IPS-15b (cell line): ENCODE measurements at regions not wholly inside any gene's neighbourhood (a gene's known extent, or its start where the extent isn't known, plus 50 kb on each side); places are given as distances from the start of the nearest gene placed in this dataset.

Experiments
- H3K27me3 ChIP-seq: one replicate; pipeline ENCODE4 v1.6.1; 2013; ENCODE audit warnings: low read length; ENCODE audit not compliant: control insufficient read depth, insufficient read depth
- H3K36me3 ChIP-seq: one replicate; pipeline ENCODE4 v1.6.1; 2013; ENCODE audit warnings: low read length; ENCODE audit not compliant: control insufficient read depth, insufficient read depth
- H3K4me1 ChIP-seq: one replicate; pipeline ENCODE4 v1.6.1; 2013; ENCODE audit warnings: mild to moderate bottlenecking, low read length; ENCODE audit not compliant: control insufficient read depth, insufficient read depth
- H3K4me3 ChIP-seq: one replicate; pipeline ENCODE4 v1.5.1; 2013; ENCODE audit warnings: low read depth, low read length
- H3K9ac ChIP-seq: one replicate; pipeline ENCODE4 v1.6.1; 2013; ENCODE audit warnings: low read depth, mild to moderate bottlenecking, low read length
- H3K9me3 ChIP-seq: one replicate; pipeline ENCODE4 v1.6.1; 2013; ENCODE audit warnings: mild to moderate bottlenecking, low read length; ENCODE audit not compliant: control insufficient read depth, insufficient read depth

GRCh38 chr5:90307322-90307721, 102.2 kb downstream of the CETN3 start:
- Histone ChIP-seq H3K36me3 (no peaks in the 10 kb centered on the region), H3K27me3 (no peaks in the 10 kb centered on the region), H3K9ac (no peak overlapping the region), H3K4me1 (peaks cover 10% of the 10 kb centered on the region), H3K9me3 (no peaks in the 10 kb centered on the region), H3K4me3 (no peak overlapping the region)

- H3K9me3 ChIP-seq, result no peaks in the 10 kb centered on the region
- H3K4me3 ChIP-seq, result no peak overlapping the region
- no peaks in the 10 kb centered on the region for H3K27me3 ChIP-seq
- H3K36me3 ChIP-seq, result no peaks in the 10 kb centered on the region
- H3K4me1 ChIP-seq, result peaks cover 10% of the 10 kb centered on the region
- H3K9ac ChIP-seq, result no peak overlapping the region
Measured at GRCh38 chr5:90306613-90307012, 102.9 kb downstream of the CETN3 start.

- Histone ChIP-seq H3K27me3 (no peaks in the 10 kb centered on the region), H3K4me3 (peak overlapping the region; percentile 14), H3K36me3 (no peaks in the 10 kb centered on the region), H3K9ac (no peak overlapping the region), H3K4me1 (peaks cover 10% of the 10 kb centered on the region), H3K9me3 (no peaks in the 10 kb centered on the region)
Measured at GRCh38 chr5:90305041-90305720, 104.4 kb downstream of the CETN3 start.

DNA sequence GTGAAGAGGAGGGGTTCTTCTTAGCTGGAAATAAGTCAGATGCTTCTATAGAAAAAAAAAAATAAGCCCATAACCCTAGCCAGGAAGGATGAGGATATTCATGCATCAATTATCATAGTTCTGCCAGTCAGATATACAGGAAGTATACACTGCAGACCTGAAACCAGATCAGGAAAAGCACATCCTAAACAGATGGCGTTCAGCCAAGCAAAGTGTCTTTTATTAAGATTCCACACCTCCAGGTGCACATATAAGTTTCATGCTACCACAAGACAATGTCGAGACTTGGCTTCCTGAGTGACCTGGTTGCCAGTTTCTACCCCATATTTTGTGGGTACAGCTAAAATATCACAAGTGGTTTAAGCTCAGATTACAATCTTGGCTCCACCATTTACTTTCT, 108.3 kb downstream of the CETN3 start:
- no peak overlapping the region for H3K9ac ChIP-seq
- H3K27me3 ChIP-seq, result no peaks in the 10 kb centered on the region
- H3K4me3 ChIP-seq, result no peak overlapping the region
- H3K4me1 ChIP-seq, result peaks cover 18% of the 10 kb centered on the region
- no peaks in the 10 kb centered on the region for H3K36me3 ChIP-seq
- H3K9me3 ChIP-seq, result no peaks in the 10 kb centered on the region

GRCh38 chr5:90297045-90297764, 112.4 kb downstream of the CETN3 start:
- Histone ChIP-seq H3K36me3 (no peaks in the 10 kb centered on the region), H3K4me3 (no peak overlapping the region), H3K27me3 (no peaks in the 10 kb centered on the region)

GRCh38 chr5:90294604-90295003, 115.0 kb downstream of the CETN3 start:
- Histone ChIP-seq H3K9me3 (no peaks in the 10 kb centered on the region), H3K4me1 (peaks cover 12% of the 10 kb centered on the region), H3K27me3 (no peaks in the 10 kb centered on the region), H3K4me3 (no peak overlapping the region), H3K36me3 (no peaks in the 10 kb centered on the region), H3K9ac (no peak overlapping the region)

More at GRCh38 chr5:90297045-90297764, 112.4 kb downstream of the CETN3 start:
- Histone ChIP-seq H3K9me3 (no peaks in the 10 kb centered on the region), H3K9ac (no peak overlapping the region), H3K4me1 (peaks cover 7% of the 10 kb centered on the region)

- H3K27me3 ChIP-seq, result no peaks in the 10 kb centered on the region
- H3K36me3 ChIP-seq, result no peaks in the 10 kb centered on the region
- no peak overlapping the region for H3K4me3 ChIP-seq
- H3K4me1 ChIP-seq, result peaks cover 12% of the 10 kb centered on the region
- no peaks in the 10 kb centered on the region for H3K9me3 ChIP-seq
- H3K9ac ChIP-seq, result no peak overlapping the region
Measured at GRCh38 chr5:90293931-90294330, 115.6 kb downstream of the CETN3 start.

DNA sequence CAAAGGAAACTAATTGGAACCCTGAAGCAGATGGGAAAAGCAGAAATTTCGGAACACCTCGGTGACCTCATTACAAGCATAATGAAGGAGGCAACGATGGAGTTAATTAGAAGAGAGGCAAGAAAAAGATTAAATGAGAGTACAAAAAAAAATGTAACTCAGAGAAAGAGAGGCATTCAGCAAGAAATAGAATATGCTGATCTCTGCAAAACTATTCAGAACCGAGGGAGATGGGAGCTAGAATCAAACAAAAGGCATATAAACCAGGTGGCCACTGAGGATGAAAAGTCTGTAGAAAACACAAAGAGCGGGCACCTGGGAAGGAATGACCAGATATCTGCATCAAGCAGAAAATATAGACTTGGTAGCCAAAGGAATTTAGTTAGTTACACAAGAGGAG, 118.9 kb downstream of the CETN3 start:
- H3K9ac ChIP-seq, result no peak overlapping the region
- H3K27me3 ChIP-seq, result no peaks in the 10 kb centered on the region
- no peaks in the 10 kb centered on the region for H3K36me3 ChIP-seq
- H3K4me1 ChIP-seq, result peaks cover 5% of the 10 kb centered on the region
- no peaks in the 10 kb centered on the region for H3K9me3 ChIP-seq
- H3K4me3 ChIP-seq, result no peak overlapping the region

- Histone ChIP-seq H3K4me3 (no peak overlapping the region), H3K27me3 (no peaks in the 10 kb centered on the region), H3K9me3 (no peaks in the 10 kb centered on the region), H3K4me1 (peaks cover 5% of the 10 kb centered on the region), H3K9ac (no peak overlapping the region), H3K36me3 (no peaks in the 10 kb centered on the region)
Measured at GRCh38 chr5:90289837-90290236, 119.7 kb downstream of the CETN3 start.

- Histone ChIP-seq H3K4me1 (peaks cover 5% of the 10 kb centered on the region), H3K27me3 (no peaks in the 10 kb centered on the region), H3K36me3 (no peaks in the 10 kb centered on the region), H3K4me3 (no peak overlapping the region), H3K9me3 (no peaks in the 10 kb centered on the region), H3K9ac (no peak overlapping the region)
Measured at GRCh38 chr5:90287036-90287435, 122.5 kb downstream of the CETN3 start.

DNA sequence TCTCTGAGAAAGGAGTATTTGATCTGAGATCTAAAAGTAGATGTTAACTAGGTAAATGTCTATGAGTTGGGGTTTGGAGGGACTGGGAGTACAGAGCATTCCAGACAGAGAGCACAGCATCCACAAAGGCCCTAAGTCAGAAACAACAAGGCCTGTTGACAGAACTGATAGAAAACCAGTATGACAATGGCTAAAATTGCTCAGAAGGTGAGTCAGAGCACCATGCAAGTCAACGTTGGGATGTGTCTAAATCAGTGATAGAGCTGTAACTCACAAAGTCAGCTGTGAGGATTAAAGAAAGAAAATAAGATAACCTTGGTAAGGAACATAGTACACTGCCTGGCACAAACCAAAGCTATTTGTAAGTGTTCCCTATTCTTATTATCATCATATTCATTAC, 124.0 kb downstream of the CETN3 start:
- H3K9me3 ChIP-seq, result no peaks in the 10 kb centered on the region
- peaks cover 2% of the 10 kb centered on the region for H3K4me1 ChIP-seq
- H3K9ac ChIP-seq, result no peak overlapping the region
- H3K36me3 ChIP-seq, result no peaks in the 10 kb centered on the region
- H3K27me3 ChIP-seq, result no peaks in the 10 kb centered on the region
- H3K4me3 ChIP-seq, result no peak overlapping the region

DNA sequence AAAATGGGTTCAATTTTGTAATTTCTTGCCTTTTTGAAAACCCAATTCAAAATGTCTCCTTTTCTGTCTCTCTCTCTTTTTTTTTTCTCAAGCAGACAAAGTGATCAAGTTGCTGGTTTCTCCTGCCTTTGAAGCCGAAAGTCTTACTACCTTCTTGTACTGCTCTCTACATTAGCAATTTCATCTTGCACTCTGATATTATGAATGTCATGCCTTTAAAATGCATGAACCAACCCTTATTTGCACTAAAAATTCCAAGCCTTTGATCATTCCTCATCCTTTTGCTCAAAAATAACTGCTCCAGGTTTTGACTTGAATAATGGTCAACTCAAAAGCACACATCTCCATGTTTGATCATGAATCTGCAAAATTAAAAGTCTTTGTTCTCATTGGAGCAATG, 125.2 kb downstream of the CETN3 start:
- H3K4me1 ChIP-seq, result no peaks in the 10 kb centered on the region
- H3K27me3 ChIP-seq, result no peaks in the 10 kb centered on the region
- H3K36me3 ChIP-seq, result no peaks in the 10 kb centered on the region
- no peaks in the 10 kb centered on the region for H3K9me3 ChIP-seq
- no peak overlapping the region for H3K4me3 ChIP-seq
- H3K9ac ChIP-seq, result no peak overlapping the region
